Fibroblast of lung (primary cell): ENCODE measurements at regions not wholly inside any gene's neighbourhood (a gene's known extent, or its start where the extent isn't known, plus 50 kb on each side); places are given as distances from the start of the nearest gene placed in this dataset.

Experiments used
- DNase-seq, 2 donors: peaks; one replicate each; pipeline versions ENCODE4 v3.0.0 to v3.0.0-alpha.2; 2010; ENCODE audit warnings: low read depth in 2 of 2
- H2AFZ ChIP-seq: 2 replicates; pipeline ENCODE4 v1.5.1; 2012; ENCODE audit warnings: low read length, control low read depth, inconsistent platforms
- H3K27ac ChIP-seq: 2 replicates; pipeline ENCODE4 v1.5.1; 2011; ENCODE audit warnings: low read length, control low read depth; ENCODE audit not compliant: insufficient read depth
- H3K27me3 ChIP-seq: 2 replicates; pipeline ENCODE4 v1.5.1; 2011; ENCODE audit warnings: mild to moderate bottlenecking, low read length; ENCODE audit not compliant: control insufficient read depth, insufficient read depth
- H3K36me3 ChIP-seq: 2 replicates; pipeline ENCODE4 v1.5.1; 2011; ENCODE audit warnings: low read length; ENCODE audit not compliant: control insufficient read depth, insufficient read depth
- H3K4me1 ChIP-seq: 2 replicates; pipeline ENCODE4 v1.5.1; 2011; ENCODE audit warnings: low read length; ENCODE audit not compliant: control insufficient read depth, insufficient read depth; ENCODE audit errors: extremely low read depth
- H3K4me2 ChIP-seq: 2 replicates; pipeline ENCODE4 v1.5.1; 2011; ENCODE audit warnings: low read length, control low read depth; ENCODE audit not compliant: insufficient read depth; ENCODE audit errors: extremely low read depth
- H3K4me3 ChIP-seq, 4 experiments: fragments of 200-600 bp in 1 of 4; sonication (generic) in 1 of 4; replicated peaks in 1 of 4; 2 replicates each; pipeline ENCODE4 v1.5.1; 2011 to 2016; ENCODE audit warnings: low read length in 4 of 4, low read depth in 3 of 4, mild to moderate bottlenecking in 3 of 4, control low read depth in 2 of 4, inconsistent platforms in 1 of 4, mixed read lengths in 1 of 4; ENCODE audit not compliant: insufficient read depth in 1 of 4; ENCODE audit errors: control extremely low read depth in 1 of 4
- H3K79me2 ChIP-seq: 2 replicates; pipeline ENCODE4 v1.5.1; 2012; ENCODE audit warnings: mild to moderate bottlenecking, low read length, inconsistent platforms; ENCODE audit not compliant: control insufficient read depth, insufficient read depth
- H3K9ac ChIP-seq: 2 replicates; pipeline ENCODE4 v1.5.1; 2011; ENCODE audit warnings: mild to moderate bottlenecking, low read length, control low read depth; ENCODE audit not compliant: insufficient read depth
- H3K9me3 ChIP-seq: 2 replicates; pipeline ENCODE4 v1.5.1; 2012; ENCODE audit warnings: low read depth, low read length; ENCODE audit not compliant: control insufficient read depth, insufficient read depth
- H4K20me1 ChIP-seq: 2 replicates; pipeline ENCODE4 v1.5.1; 2011; ENCODE audit warnings: low read length; ENCODE audit not compliant: control insufficient read depth, insufficient read depth; ENCODE audit errors: extremely low read depth
- EZH2 ChIP-seq: IDR thresholded peaks from 2 replicates; pipeline ENCODE4 v1.5.1; 2012; ENCODE audit warnings: low read length, control low read depth, mild to moderate bottlenecking; ENCODE audit errors: missing control alignments
- TF ChIP-seq, protein P1 (sequence below), 2 donors: IDR thresholded peaks in 1 of 2; conservative IDR thresholded peaks in 1 of 2; 1 replicate in 1 of 2; 2 replicates in 1 of 2; pipeline ENCODE4 v1.5.1; 2011 to 2012; ENCODE audit warnings: low read length in 2 of 2, control low read depth in 1 of 2, inconsistent platforms in 1 of 2, low read depth in 1 of 2, mild to moderate bottlenecking in 1 of 2

DNA sequence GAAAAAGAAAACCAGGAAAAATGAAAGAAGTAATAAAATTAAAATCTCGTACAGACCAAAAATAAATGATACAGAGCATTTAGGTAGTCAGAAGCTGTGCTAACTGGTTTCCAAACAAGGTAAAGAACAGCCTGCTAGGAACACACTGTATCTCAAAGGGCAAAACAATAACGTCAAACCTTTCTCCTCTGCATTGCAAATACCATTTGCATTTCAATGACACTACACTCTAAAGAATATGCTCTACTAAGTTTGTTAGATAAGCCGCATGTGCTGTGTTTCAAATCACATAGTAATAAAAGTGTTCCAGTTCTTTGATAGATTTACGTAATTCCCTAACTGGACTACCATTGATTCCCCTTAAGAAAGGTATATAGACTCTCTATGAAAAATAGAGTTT lies 648.8 kb downstream of the PLA2G4A start:
- no peak overlapping the region for H3K9ac ChIP-seq

DNA sequence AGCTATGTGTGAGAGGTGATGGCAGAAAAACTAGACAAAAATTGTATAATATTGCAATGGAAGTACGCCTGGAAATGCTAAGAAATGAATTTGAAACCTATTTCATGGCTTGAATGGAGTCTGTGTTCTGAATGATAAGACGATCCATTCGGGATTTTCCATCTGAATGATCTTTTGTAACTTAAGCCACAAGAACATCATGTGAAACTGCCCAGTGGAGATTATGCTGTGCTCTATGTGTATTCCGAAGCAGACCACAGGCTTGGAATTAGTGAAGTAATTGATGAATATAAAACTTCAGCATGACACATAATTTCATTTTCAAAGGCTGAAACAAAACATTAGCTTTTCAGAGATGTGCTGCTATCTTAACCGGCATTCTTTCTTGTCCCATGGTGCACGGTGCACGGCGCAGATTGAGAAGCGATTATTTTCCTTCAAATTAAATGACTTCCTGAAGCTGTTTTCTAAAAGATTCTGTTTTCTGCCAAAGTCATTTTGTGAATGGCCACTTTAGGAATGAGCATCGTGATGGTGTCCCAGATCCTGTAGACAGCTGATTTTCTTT lies 652.9 kb downstream of the PLA2G4A start:
- Histone ChIP-seq H3K27ac (no peak overlapping the region), H3K9me3 (no peaks in the 10 kb centered on the region), H3K27me3 (no peaks in the 10 kb centered on the region), H3K4me1 (no peaks in the 10 kb centered on the region), H4K20me1 (no peaks in the 10 kb centered on the region), H2AFZ (no peak overlapping the region), H3K4me3 (no peak overlapping the region), H3K79me2 (no peaks in the 10 kb centered on the region), H3K4me2 (no peak overlapping the region), H3K9ac (no peak overlapping the region), H3K36me3 (no peaks in the 10 kb centered on the region)
- no peak for DNase-seq
- TF ChIP-seq EZH2: no peak
- TF ChIP-seq, protein P1, sequence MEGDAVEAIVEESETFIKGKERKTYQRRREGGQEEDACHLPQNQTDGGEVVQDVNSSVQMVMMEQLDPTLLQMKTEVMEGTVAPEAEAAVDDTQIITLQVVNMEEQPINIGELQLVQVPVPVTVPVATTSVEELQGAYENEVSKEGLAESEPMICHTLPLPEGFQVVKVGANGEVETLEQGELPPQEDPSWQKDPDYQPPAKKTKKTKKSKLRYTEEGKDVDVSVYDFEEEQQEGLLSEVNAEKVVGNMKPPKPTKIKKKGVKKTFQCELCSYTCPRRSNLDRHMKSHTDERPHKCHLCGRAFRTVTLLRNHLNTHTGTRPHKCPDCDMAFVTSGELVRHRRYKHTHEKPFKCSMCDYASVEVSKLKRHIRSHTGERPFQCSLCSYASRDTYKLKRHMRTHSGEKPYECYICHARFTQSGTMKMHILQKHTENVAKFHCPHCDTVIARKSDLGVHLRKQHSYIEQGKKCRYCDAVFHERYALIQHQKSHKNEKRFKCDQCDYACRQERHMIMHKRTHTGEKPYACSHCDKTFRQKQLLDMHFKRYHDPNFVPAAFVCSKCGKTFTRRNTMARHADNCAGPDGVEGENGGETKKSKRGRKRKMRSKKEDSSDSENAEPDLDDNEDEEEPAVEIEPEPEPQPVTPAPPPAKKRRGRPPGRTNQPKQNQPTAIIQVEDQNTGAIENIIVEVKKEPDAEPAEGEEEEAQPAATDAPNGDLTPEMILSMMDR (conservative IDR thresholded peaks at IDR 0.05 in 1 of 2, IDR thresholded peaks at IDR 0.05 in 1 of 2; ENCODE audit: low read depth in 1 of 2, low read length in 2 of 2): no peak

More for the DNA sequence above, 648.8 kb downstream of the PLA2G4A start:
- no peaks in the 10 kb centered on the region for H3K79me2 ChIP-seq
- H3K4me3 ChIP-seq: no peak overlapping the region
- no peaks in the 10 kb centered on the region for H3K4me1 ChIP-seq
- no peak overlapping the region for H3K27ac ChIP-seq
- no peaks in the 10 kb centered on the region for H3K9me3 ChIP-seq
- no peak for TF ChIP-seq EZH2
- TF ChIP-seq, protein P1 (conservative IDR thresholded peaks at IDR 0.05 in 1 of 2, IDR thresholded peaks at IDR 0.05 in 1 of 2; ENCODE audit: low read depth in 1 of 2, low read length in 2 of 2): no peak
- H3K4me2 ChIP-seq: no peak overlapping the region
- H3K27me3 ChIP-seq: no peaks in the 10 kb centered on the region
- H2AFZ ChIP-seq: no peak overlapping the region
- no peaks in the 10 kb centered on the region for H3K36me3 ChIP-seq
- no peak for DNase-seq
- no peaks in the 10 kb centered on the region for H4K20me1 ChIP-seq

DNA sequence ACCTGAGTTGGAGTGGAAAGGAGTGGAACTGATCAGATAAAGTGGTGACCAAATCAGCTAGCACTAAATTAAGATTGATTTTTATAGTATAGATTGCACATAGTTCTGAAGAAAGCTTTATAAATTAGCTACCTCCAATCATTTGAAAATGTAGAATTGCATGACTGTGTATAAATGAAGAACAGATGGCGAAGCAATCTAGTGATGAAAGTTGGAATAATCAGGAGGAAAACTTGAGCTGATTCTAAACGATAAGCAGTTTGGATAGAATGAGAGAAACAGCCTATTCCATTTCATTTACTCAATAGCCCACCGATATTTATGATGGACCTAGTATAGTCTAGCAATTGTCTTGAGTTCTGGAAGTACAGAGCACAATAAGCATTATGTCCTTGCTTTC lies 661.5 kb downstream of the PLA2G4A start:
- H3K4me2 ChIP-seq: no peak overlapping the region
- H4K20me1 ChIP-seq: no peaks in the 10 kb centered on the region
- H3K27ac ChIP-seq: no peak overlapping the region
- no peak overlapping the region for H2AFZ ChIP-seq
- H3K9ac ChIP-seq: no peak overlapping the region
- no peaks in the 10 kb centered on the region for H3K36me3 ChIP-seq
- DNase-seq: no peak
- H3K9me3 ChIP-seq: no peaks in the 10 kb centered on the region
- TF ChIP-seq, protein P1 (conservative IDR thresholded peaks at IDR 0.05 in 1 of 2, IDR thresholded peaks at IDR 0.05 in 1 of 2; ENCODE audit: low read depth in 1 of 2, low read length in 2 of 2): no peak
- TF ChIP-seq EZH2: no peak
- H3K4me3 ChIP-seq: no peak overlapping the region
- no peaks in the 10 kb centered on the region for H3K79me2 ChIP-seq
- no peaks in the 10 kb centered on the region for H3K4me1 ChIP-seq
- H3K27me3 ChIP-seq: no peaks in the 10 kb centered on the region
